ENCODE measurements at regions not wholly inside any gene's neighbourhood (a gene's known extent, or its start where the extent isn't known, plus 50 kb on each side); places are given as distances from the start of the nearest gene placed in this dataset.

DNA sequence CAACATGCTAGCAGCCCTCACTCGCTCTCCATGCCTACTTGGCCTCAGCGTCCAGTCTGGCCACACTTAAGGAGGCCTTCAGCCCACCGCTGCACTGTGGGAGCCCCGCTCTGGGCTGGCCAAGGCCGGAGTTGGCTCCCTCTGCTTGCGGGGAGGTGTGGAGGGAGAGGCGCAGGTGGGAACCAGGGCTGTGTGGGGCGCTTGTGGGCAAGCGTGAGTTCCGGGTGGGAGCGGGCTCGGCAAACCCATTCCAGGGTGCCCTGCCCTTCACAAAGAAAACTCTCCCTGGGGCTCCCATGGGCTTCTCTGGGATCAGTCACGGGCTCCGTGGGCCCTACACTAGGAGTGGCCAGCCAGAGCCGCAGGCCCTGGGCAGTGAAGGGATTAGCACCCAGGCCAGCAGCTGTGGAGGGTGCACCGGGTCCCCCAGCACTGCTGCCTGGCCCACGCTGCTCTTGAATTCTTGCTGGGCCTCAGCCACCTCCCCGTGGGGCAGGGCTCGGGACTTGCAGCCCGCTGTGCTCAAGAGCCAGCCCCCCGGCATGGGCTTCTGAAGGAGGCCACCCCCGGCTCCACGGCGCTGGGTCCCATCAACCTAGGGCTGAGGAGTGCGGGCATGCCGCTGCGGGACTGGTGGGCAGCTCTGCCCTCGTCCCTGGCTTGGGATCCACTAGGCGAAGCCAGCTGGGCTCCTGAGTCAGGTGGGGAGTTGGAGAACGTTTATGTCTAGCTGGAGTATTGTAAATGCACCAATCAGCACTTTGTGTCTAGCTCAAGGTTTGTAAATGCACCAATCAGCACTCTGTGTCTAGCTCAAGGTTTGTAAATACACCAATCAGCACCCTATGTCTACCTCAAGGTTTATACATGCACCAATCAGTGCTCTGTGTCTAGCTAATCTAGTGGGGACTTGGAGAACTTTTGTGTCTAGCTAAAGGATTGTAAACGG is 273.6 kb upstream of the SULF2 start:
- no peak overlapping the region for H3K9ac ChIP-seq (ENCODE audit: low read length in 3 of 3)
- FAIRE-seq (no peak), DNase-seq (no peak)
- H3K27ac ChIP-seq (ENCODE audit: low read depth in 2 of 2, low read length in 2 of 2), result no peak overlapping the region
- H3K9me3 ChIP-seq (ENCODE audit: control insufficient read depth in 2 of 3, insufficient read depth in 1 of 3, low read length in 3 of 3), result no peaks in the 10 kb centered on the region
- no peaks in the 10 kb centered on the region for H3K36me3 ChIP-seq (ENCODE audit: control insufficient read depth in 2 of 3, insufficient read depth in 3 of 3, low read length in 3 of 3)
- H3K4me3 ChIP-seq (ENCODE audit: low read length in 3 of 3), result no peak overlapping the region
- TF ChIP-seq, protein P1, sequence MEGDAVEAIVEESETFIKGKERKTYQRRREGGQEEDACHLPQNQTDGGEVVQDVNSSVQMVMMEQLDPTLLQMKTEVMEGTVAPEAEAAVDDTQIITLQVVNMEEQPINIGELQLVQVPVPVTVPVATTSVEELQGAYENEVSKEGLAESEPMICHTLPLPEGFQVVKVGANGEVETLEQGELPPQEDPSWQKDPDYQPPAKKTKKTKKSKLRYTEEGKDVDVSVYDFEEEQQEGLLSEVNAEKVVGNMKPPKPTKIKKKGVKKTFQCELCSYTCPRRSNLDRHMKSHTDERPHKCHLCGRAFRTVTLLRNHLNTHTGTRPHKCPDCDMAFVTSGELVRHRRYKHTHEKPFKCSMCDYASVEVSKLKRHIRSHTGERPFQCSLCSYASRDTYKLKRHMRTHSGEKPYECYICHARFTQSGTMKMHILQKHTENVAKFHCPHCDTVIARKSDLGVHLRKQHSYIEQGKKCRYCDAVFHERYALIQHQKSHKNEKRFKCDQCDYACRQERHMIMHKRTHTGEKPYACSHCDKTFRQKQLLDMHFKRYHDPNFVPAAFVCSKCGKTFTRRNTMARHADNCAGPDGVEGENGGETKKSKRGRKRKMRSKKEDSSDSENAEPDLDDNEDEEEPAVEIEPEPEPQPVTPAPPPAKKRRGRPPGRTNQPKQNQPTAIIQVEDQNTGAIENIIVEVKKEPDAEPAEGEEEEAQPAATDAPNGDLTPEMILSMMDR (IDR thresholded peaks at IDR 0.05; ENCODE audit: borderline replicate concordance, extremely low read depth, insufficient read depth), result no peak
- no peaks in the 10 kb centered on the region for H3K27me3 ChIP-seq (ENCODE audit: control insufficient read depth, insufficient read depth, low read length)
- intact Hi-C loops (cut with DNase I), result no loop called here
- no peaks in the 10 kb centered on the region for H3K4me1 ChIP-seq (ENCODE audit: control insufficient read depth in 2 of 3, insufficient read depth in 2 of 3, low read depth in 1 of 3, low read length in 3 of 3)

DNA sequence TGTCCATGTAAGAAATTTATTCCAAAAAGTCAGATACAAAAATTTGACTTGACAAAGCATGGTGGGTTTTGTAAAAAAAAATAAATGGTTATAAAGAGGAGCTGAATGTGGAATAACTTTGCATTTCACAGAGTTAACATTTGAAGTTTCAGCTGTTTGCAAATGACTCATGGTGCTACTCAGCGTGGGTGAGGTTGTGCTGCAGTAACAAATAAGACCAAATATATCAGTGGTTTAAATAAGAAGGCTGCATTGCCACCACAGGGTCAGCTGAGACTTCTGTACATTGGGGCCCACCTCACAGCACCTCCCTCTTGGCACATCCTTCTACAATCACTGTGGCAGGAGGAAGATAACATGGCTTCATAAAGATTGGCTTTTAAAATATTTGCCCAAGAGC is 272.5 kb upstream of the SULF2 start:
- Histone ChIP-seq H3K4me3 (ENCODE audit: low read length in 3 of 3) (no peak overlapping the region), H3K27me3 (ENCODE audit: control insufficient read depth, insufficient read depth, low read length) (no peaks in the 10 kb centered on the region), H3K9ac (ENCODE audit: low read length in 3 of 3) (no peak overlapping the region), H3K27ac (ENCODE audit: low read depth in 2 of 2, low read length in 2 of 2) (no peak overlapping the region), H3K36me3 (ENCODE audit: control insufficient read depth in 2 of 3, insufficient read depth in 3 of 3, low read length in 3 of 3) (no peaks in the 10 kb centered on the region), H3K4me1 (ENCODE audit: control insufficient read depth in 2 of 3, insufficient read depth in 2 of 3, low read depth in 1 of 3, low read length in 3 of 3) (no peaks in the 10 kb centered on the region), H3K9me3 (ENCODE audit: control insufficient read depth in 2 of 3, insufficient read depth in 1 of 3, low read length in 3 of 3) (no peaks in the 10 kb centered on the region)
- TF ChIP-seq, protein P1 (IDR thresholded peaks at IDR 0.05; ENCODE audit: borderline replicate concordance, extremely low read depth, insufficient read depth), result no peak
- intact Hi-C loops (cut with DNase I), result no loop called here
- FAIRE-seq, result no peak
- no peak for DNase-seq

DNA sequence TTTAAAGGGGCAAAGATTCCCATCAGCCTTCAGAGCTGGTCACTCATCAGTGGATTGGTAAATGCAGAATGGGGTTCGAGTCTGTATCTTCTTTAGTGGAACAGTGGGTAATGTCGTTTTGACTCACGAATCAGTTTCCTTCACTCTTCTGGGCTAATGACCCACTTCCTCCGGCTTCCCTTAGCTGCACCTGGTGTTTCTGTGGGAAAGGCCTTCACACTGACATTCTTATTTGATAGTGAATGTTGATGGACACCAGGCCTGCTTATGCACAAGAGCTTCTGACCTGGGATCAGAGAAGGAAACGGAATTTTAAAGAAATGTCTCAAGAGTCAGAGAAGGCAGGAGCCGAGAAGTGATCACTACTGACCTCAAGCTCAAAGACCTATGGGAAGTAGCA is 272.0 kb upstream of the SULF2 start:
- no peaks in the 10 kb centered on the region for H3K9me3 ChIP-seq (ENCODE audit: control insufficient read depth in 2 of 3, insufficient read depth in 1 of 3, low read length in 3 of 3)
- no peak for FAIRE-seq
- intact Hi-C loops (cut with DNase I), result no loop called here
- DNase-seq, result no peak
- H3K4me1 ChIP-seq (ENCODE audit: control insufficient read depth in 2 of 3, insufficient read depth in 2 of 3, low read depth in 1 of 3, low read length in 3 of 3), result no peaks in the 10 kb centered on the region
- no peaks in the 10 kb centered on the region for H3K27me3 ChIP-seq (ENCODE audit: control insufficient read depth, insufficient read depth, low read length)
- H3K9ac ChIP-seq (ENCODE audit: low read length in 3 of 3), result no peak overlapping the region
- H3K4me3 ChIP-seq (ENCODE audit: low read length in 3 of 3), result no peak overlapping the region
- no peaks in the 10 kb centered on the region for H3K36me3 ChIP-seq (ENCODE audit: control insufficient read depth in 2 of 3, insufficient read depth in 3 of 3, low read length in 3 of 3)
- H3K27ac ChIP-seq (ENCODE audit: low read depth in 2 of 2, low read length in 2 of 2), result no peak overlapping the region
- TF ChIP-seq, protein P1 (IDR thresholded peaks at IDR 0.05; ENCODE audit: borderline replicate concordance, extremely low read depth, insufficient read depth), result no peak
